Nephron (organoid): ENCODE measurements at regions not wholly inside any gene's neighbourhood (a gene's known extent, or its start where the extent isn't known, plus 50 kb on each side); places are given as distances from the start of the nearest gene placed in this dataset.

ENCODE experiments used
- H3K27ac Mint-ChIP-seq, 3 experiments: 2 replicates each; pipeline ENCODE4 v1.8.0; 2020; ENCODE audit warnings: mixed read lengths in 3 of 3, mild to moderate bottlenecking in 2 of 3, moderate library complexity in 1 of 3
- H3K27me3 Mint-ChIP-seq: 2 replicates; pipeline ENCODE4 v1.8.0; 2021; ENCODE audit warnings: low read depth, mild to moderate bottlenecking, moderate library complexity, mixed read lengths
- H3K36me3 Mint-ChIP-seq: 2 replicates; pipeline ENCODE4 v1.8.0; 2020; ENCODE audit warnings: low read depth, mixed read lengths
- H3K4me1 Mint-ChIP-seq: 2 replicates; pipeline ENCODE4 v1.8.0; 2020; ENCODE audit warnings: mixed read lengths
- H3K4me3 Mint-ChIP-seq, 3 experiments: 2 replicates each; pipeline ENCODE4 v1.8.0; 2020; ENCODE audit warnings: mild to moderate bottlenecking in 3 of 3, mixed read lengths in 3 of 3, moderate library complexity in 2 of 3
- H3K9me3 Mint-ChIP-seq: 2 replicates; pipeline ENCODE4 v1.8.0; 2020; ENCODE audit warnings: mixed read lengths
- CTCF ChIP-seq, 3 experiments: fragments of 200-600 bp; sonication (generic); IDR thresholded peaks; one replicate each; pipeline ENCODE4 v1.5.0; 2021; ENCODE audit warnings: antibody characterized with exemption in 3 of 3; ENCODE audit not compliant: unreplicated experiment in 3 of 3

- Mint-ChIP-seq H3K27me3 (peaks cover 13% of the 10 kb centered on the region), H3K9me3 (no peaks in the 10 kb centered on the region), H3K36me3 (no peaks in the 10 kb centered on the region), H3K4me3 (no peak overlapping the region), H3K27ac (peak overlapping the region in 1 of 3 experiments; percentile 23), H3K4me1 (peaks cover 22% of the 10 kb centered on the region)
- TF ChIP-seq CTCF (IDR thresholded peaks at IDR 0.05; ENCODE audit: unreplicated experiment in 3 of 3) = no peak
These were observed 294.7 kb downstream of the TCF7L2 start for GRCh38 chr10:113244750-113245149.

- Mint-ChIP-seq H3K4me1 (peaks cover 22% of the 10 kb centered on the region), H3K36me3 (no peaks in the 10 kb centered on the region), H3K27ac (no peak overlapping the region), H3K9me3 (no peaks in the 10 kb centered on the region), H3K27me3 (peaks cover 9% of the 10 kb centered on the region), H3K4me3 (no peak overlapping the region)
- no peak for TF ChIP-seq CTCF (IDR thresholded peaks at IDR 0.05; ENCODE audit: unreplicated experiment in 3 of 3)
These were observed 295.2 kb downstream of the TCF7L2 start for GRCh38 chr10:113245286-113245685.

- H3K27ac Mint-ChIP-seq = peak overlapping the region in 1 of 3 experiments; percentile 58
- H3K27me3 Mint-ChIP-seq = peaks cover 9% of the 10 kb centered on the region
- H3K4me1 Mint-ChIP-seq = peaks cover 22% of the 10 kb centered on the region
- no peak overlapping the region for H3K4me3 Mint-ChIP-seq
- no peaks in the 10 kb centered on the region for H3K36me3 Mint-ChIP-seq
- no peaks in the 10 kb centered on the region for H3K9me3 Mint-ChIP-seq
- TF ChIP-seq CTCF (IDR thresholded peaks at IDR 0.05; ENCODE audit: unreplicated experiment in 3 of 3) = no peak
These were observed 297.0 kb downstream of the TCF7L2 start for GRCh38 chr10:113247050-113247449.

- H3K27ac Mint-ChIP-seq = no peak overlapping the region
- TF ChIP-seq CTCF (IDR thresholded peaks at IDR 0.05; ENCODE audit: unreplicated experiment in 3 of 3) = no peak
- no peak overlapping the region for H3K4me3 Mint-ChIP-seq
- H3K4me1 Mint-ChIP-seq = peaks cover 11% of the 10 kb centered on the region
- H3K36me3 Mint-ChIP-seq = no peaks in the 10 kb centered on the region
- no peaks in the 10 kb centered on the region for H3K9me3 Mint-ChIP-seq
- H3K27me3 Mint-ChIP-seq = peaks cover 24% of the 10 kb centered on the region
These were observed 299.9 kb upstream of the HABP2 start for GRCh38 chr10:113252650-113253618.

- Mint-ChIP-seq H3K36me3 (no peaks in the 10 kb centered on the region), H3K27me3 (peaks cover 29% of the 10 kb centered on the region), H3K27ac (no peak overlapping the region), H3K4me1 (peaks cover 43% of the 10 kb centered on the region), H3K4me3 (no peak overlapping the region), H3K9me3 (no peaks in the 10 kb centered on the region)
- no peak for TF ChIP-seq CTCF (IDR thresholded peaks at IDR 0.05; ENCODE audit: unreplicated experiment in 3 of 3)
These were observed 293.2 kb upstream of the HABP2 start for GRCh38 chr10:113259576-113260226.
